ENCODE measurements at regions not wholly inside any gene's neighbourhood (a gene's known extent, or its start where the extent isn't known, plus 50 kb on each side); places are given as distances from the start of the nearest gene placed in this dataset.
"Not testable (repeated sequence)": the region's sequence is repeated elsewhere in the genome, so short reads cannot be mapped to it uniquely, and the experiment has no call there.

GRCh38 chr12:105664765-105665164 lies 334.3 kb downstream of the C12orf75 start:
- not testable (repeated sequence) for TF ChIP-seq CTCF (conservative IDR thresholded peaks at IDR 0.05 in 1 of 2, IDR thresholded peaks at IDR 0.05 in 1 of 2; ENCODE audit: low read depth in 1 of 2, low read length in 2 of 2); EZH2 (IDR thresholded peaks at IDR 0.05; ENCODE audit: low read length, missing control alignments)

All from fibroblast of lung (primary cell).